IMR-90 (cell line): ENCODE measurements at regions not wholly inside any gene's neighbourhood (a gene's known extent, or its start where the extent isn't known, plus 50 kb on each side); places are given as distances from the start of the nearest gene placed in this dataset.

Source experiments
- ATAC-seq: fragments of 200-7000 bp; cut with Tn5 transposase; 2 replicates; pipeline ENCODE4 v1.9.1; 2020; ENCODE audit warnings: low read depth, mild to moderate bottlenecking, moderate library complexity
- BruUV-seq: library from RNA; stranded (reverse); fragments of 400-500 nt; replicated peaks from 2 replicates; lab custom pipeline; 2021; lab: Mats Ljungman, UMichigan
- CTCF ChIA-PET: fragments of 300-600 bp; formaldehyde crosslinking; extraction: SDS; loops from one replicate; lab custom pipeline; 2021; ENCODE audit warnings: antibody characterized with exemption; lab: Yijun Ruan, JAX
- POLR2A ChIA-PET: fragments of 300-600 bp; sonication (Branson Sonifier 250); formaldehyde crosslinking; loops from one replicate; lab custom pipeline; 2022; ENCODE audit warnings: antibody characterized with exemption; ENCODE audit not compliant: unreplicated experiment; lab: Charles Lee
- DNase-seq: peaks from one replicate; pipeline ENCODE4 v3.0.0; 2013
- H2AFZ ChIP-seq: replicated peaks from 2 replicates; pipeline ENCODE3; 2013; ENCODE audit warnings: low read length, mild to moderate bottlenecking; ENCODE audit not compliant: poor library complexity
- H2AK5ac ChIP-seq: 2 replicates; pipeline ENCODE4 v1.6.1; 2013; ENCODE audit warnings: low read depth, low read length, inconsistent platforms
- H2AK9ac ChIP-seq: replicated peaks from 2 replicates; pipeline ENCODE3; 2013; ENCODE audit warnings: mild to moderate bottlenecking, low read depth, low read length, moderate library complexity; ENCODE audit not compliant: poor library complexity
- H2BK120ac ChIP-seq: 2 replicates; pipeline ENCODE4 v1.6.1; 2013; ENCODE audit warnings: low read depth, low read length, inconsistent platforms
- H2BK15ac ChIP-seq: 3 replicates; pipeline ENCODE4 v1.6.1; 2013; ENCODE audit warnings: low read depth, low read length, inconsistent platforms
- H2BK20ac ChIP-seq: 2 replicates; pipeline ENCODE4 v1.6.1; 2013; ENCODE audit warnings: low read depth, mild to moderate bottlenecking, inconsistent platforms, low read length, moderate library complexity
- H2BK5ac ChIP-seq: 2 replicates; pipeline ENCODE4 v1.6.1; 2013; ENCODE audit warnings: mild to moderate bottlenecking, low read depth, low read length, inconsistent platforms; ENCODE audit not compliant: poor library complexity, severe bottlenecking
- H3K14ac ChIP-seq: replicated peaks from 2 replicates; pipeline ENCODE4 v1.6.1; 2013; ENCODE audit warnings: low read depth, low read length, inconsistent platforms
- H3K18ac ChIP-seq: 2 replicates; pipeline ENCODE4 v1.6.1; 2013; ENCODE audit warnings: low read depth, low read length, control low read depth
- H3K23ac ChIP-seq: 2 replicates; pipeline ENCODE4 v1.6.1; 2013; ENCODE audit warnings: low read depth, low read length, inconsistent platforms
- H3K27ac ChIP-seq: 2 replicates; pipeline ENCODE4 v1.5.1; 2013; ENCODE audit warnings: mild to moderate bottlenecking, control low read depth, low read length; ENCODE audit not compliant: insufficient read depth
- H3K27me3 ChIP-seq: 2 replicates; pipeline ENCODE4 v1.6.1; 2013; ENCODE audit warnings: low read length; ENCODE audit not compliant: control insufficient read depth, insufficient read depth
- H3K36me3 ChIP-seq: 2 replicates; pipeline ENCODE4 v1.6.1; 2013; ENCODE audit warnings: low read length, mixed read lengths; ENCODE audit not compliant: control insufficient read depth, insufficient read depth
- H3K4ac ChIP-seq: 2 replicates; pipeline ENCODE4 v1.6.1; 2013; ENCODE audit warnings: low read depth, low read length, inconsistent platforms
- H3K4me1 ChIP-seq: 2 replicates; pipeline ENCODE4 v1.6.1; 2013; ENCODE audit warnings: low read length, mixed read lengths; ENCODE audit not compliant: control insufficient read depth, insufficient read depth
- H3K4me2 ChIP-seq: 2 replicates; pipeline ENCODE4 v1.6.1; 2013; ENCODE audit warnings: low read depth, mild to moderate bottlenecking, control low read depth, low read length, moderate library complexity
- H3K4me3 ChIP-seq: 2 replicates; pipeline ENCODE4 v1.5.1; 2013; ENCODE audit warnings: low read depth, mild to moderate bottlenecking, control low read depth, low read length, moderate library complexity; ENCODE audit not compliant: insufficient read depth
- H3K56ac ChIP-seq: 2 replicates; pipeline ENCODE4 v1.6.1; 2013; ENCODE audit warnings: low read length, inconsistent platforms; ENCODE audit not compliant: insufficient read depth; ENCODE audit errors: extremely low read depth
- H3K79me1 ChIP-seq, 2 experiments: 2 replicates each; pipeline ENCODE4 v1.6.1; 2013; ENCODE audit warnings: low read length in 2 of 2, inconsistent platforms in 1 of 2, low read depth in 1 of 2
- H3K9ac ChIP-seq: 2 replicates; pipeline ENCODE4 v1.6.1; 2013; ENCODE audit warnings: low read depth, low read length, control low read depth
- H3K9me1 ChIP-seq: 2 replicates; pipeline ENCODE4 v1.6.1; 2013; ENCODE audit warnings: low read length, inconsistent platforms; ENCODE audit not compliant: insufficient read depth
- H3K9me3 ChIP-seq: 2 replicates; pipeline ENCODE4 v1.6.1; 2013; ENCODE audit warnings: low read length; ENCODE audit not compliant: control insufficient read depth, insufficient read depth
- H4K20me1 ChIP-seq: 2 replicates; pipeline ENCODE4 v1.6.1; 2013; ENCODE audit warnings: low read length, inconsistent platforms; ENCODE audit not compliant: insufficient read depth
- H4K5ac ChIP-seq: 2 replicates; pipeline ENCODE4 v1.6.1; 2013; ENCODE audit warnings: mild to moderate bottlenecking, low read depth, low read length, control low read depth
- H4K8ac ChIP-seq, 2 experiments: 2 replicates each; pipeline ENCODE4 v1.6.1; 2013; ENCODE audit warnings: low read depth in 2 of 2, low read length in 2 of 2, control low read depth in 1 of 2, inconsistent platforms in 1 of 2
- H4K91ac ChIP-seq: 2 replicates; pipeline ENCODE4 v1.6.1; 2013; ENCODE audit warnings: low read depth, low read length, inconsistent platforms; ENCODE audit not compliant: insufficient read depth
- FOS ChIP-seq: fragments of 150-350 bp; IDR thresholded peaks from 2 replicates; pipeline ENCODE4 v1.6.1; 2016; ENCODE audit warnings: low read depth, low read length
- MAFK ChIP-seq: IDR thresholded peaks from 2 replicates; pipeline ENCODE4 v1.6.1; 2012; ENCODE audit warnings: low read depth, low read length, improper control_type of control experiment
- MAZ ChIP-seq: IDR thresholded peaks from 2 replicates; pipeline ENCODE4 v1.6.1; 2012; ENCODE audit warnings: low read depth, mild to moderate bottlenecking, low read length, improper control_type of control experiment, moderate library complexity, borderline replicate concordance
- MXI1 ChIP-seq: IDR thresholded peaks from 2 replicates; pipeline ENCODE4 v1.6.1; 2012; ENCODE audit warnings: low read depth, mild to moderate bottlenecking, low read length, moderate library complexity, borderline replicate concordance
- POLR2A ChIP-seq: IDR thresholded peaks from 2 replicates; pipeline ENCODE4 v1.6.1; 2012; ENCODE audit warnings: mild to moderate bottlenecking, low read depth, low read length
- RAD21 ChIP-seq: IDR thresholded peaks from 2 replicates; pipeline ENCODE4 v1.6.1; 2012; ENCODE audit warnings: low read length, improper control_type of control experiment
- RFX5 ChIP-seq: IDR thresholded peaks from 2 replicates; pipeline ENCODE4 v1.8.0; 2012; ENCODE audit warnings: low read depth, mild to moderate bottlenecking, low read length, moderate library complexity
- SMC3 ChIP-seq: fragments of 150-350 bp; IDR thresholded peaks from 2 replicates; pipeline ENCODE4 v1.6.1; 2016; ENCODE audit warnings: low read depth, mild to moderate bottlenecking, antibody characterized with exemption, low read length, moderate library complexity
- WGBS, 2 experiments: methylation state at CpG; one replicate each; pipeline versions ENCODE4 v1.1.5 to v1.1.7; 2013; ENCODE audit warnings: missing lambda C conversion rate in 2 of 2; ENCODE audit not compliant: insufficient read length in 1 of 2; ENCODE audit errors: extremely low coverage in 2 of 2; 5-methylcytosine and 5-hydroxymethylcytosine counted together
- dilution Hi-C: fragments of 300-500 bp; cut with HindIII; formaldehyde crosslinking; loops from one replicate; pipeline ENCODE4 v1.14.3; 2018; ENCODE audit warnings: low sequenced_read_pairs; ENCODE audit not compliant: unreplicated experiment
- in situ Hi-C: fragments of 300-500 bp; cut with MboI; formaldehyde crosslinking; loops from 3 replicates; pipeline ENCODE4 v1.14.3; 2019; ENCODE audit warnings: low sequenced_read_pairs, inconsistent platforms, mixed read lengths
- intact Hi-C: fragments of 100-400 bp; cut with micrococcal nuclease; formaldehyde crosslinking; loops from 2 replicates; pipeline ENCODE4 v1.10.0; 2022
- TF ChIP-seq, protein P1 (sequence below): conservative IDR thresholded peaks from 2 replicates; pipeline ENCODE4 v1.5.1; 2012; ENCODE audit warnings: mild to moderate bottlenecking, low read depth, low read length, improper control_type of control experiment

DNA sequence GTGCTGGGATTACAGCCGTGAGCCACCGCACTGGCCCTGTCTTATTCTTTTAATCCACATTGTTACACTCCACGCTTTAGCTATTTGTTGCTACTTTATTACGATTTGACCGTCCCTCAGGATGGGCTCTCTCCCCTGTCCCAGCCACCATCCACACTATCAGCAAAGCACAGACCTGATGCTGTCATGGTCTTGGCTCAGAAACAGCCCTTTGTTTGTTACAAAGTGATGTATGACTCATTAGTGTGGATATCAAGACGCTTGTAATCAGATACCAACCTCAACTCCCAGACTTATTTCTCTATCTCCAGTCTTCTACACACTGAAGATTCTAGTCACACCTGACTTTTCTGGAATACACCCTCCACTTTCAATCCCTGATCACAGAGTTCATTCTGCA lies 84.6 kb upstream of the FREM2 start:
- H3K23ac ChIP-seq, result no peak overlapping the region
- no CpG with 5 or more reads among the region's 6 CpGs for WGBS, 2 experiments
- dilution Hi-C loops (no loop called here), in situ Hi-C loops (no loop called here), intact Hi-C loops (no loop called here)
- TF ChIP-seq, protein P1, sequence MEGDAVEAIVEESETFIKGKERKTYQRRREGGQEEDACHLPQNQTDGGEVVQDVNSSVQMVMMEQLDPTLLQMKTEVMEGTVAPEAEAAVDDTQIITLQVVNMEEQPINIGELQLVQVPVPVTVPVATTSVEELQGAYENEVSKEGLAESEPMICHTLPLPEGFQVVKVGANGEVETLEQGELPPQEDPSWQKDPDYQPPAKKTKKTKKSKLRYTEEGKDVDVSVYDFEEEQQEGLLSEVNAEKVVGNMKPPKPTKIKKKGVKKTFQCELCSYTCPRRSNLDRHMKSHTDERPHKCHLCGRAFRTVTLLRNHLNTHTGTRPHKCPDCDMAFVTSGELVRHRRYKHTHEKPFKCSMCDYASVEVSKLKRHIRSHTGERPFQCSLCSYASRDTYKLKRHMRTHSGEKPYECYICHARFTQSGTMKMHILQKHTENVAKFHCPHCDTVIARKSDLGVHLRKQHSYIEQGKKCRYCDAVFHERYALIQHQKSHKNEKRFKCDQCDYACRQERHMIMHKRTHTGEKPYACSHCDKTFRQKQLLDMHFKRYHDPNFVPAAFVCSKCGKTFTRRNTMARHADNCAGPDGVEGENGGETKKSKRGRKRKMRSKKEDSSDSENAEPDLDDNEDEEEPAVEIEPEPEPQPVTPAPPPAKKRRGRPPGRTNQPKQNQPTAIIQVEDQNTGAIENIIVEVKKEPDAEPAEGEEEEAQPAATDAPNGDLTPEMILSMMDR, result no peak
- TF ChIP-seq FOS (no peak), POLR2A (no peak), RAD21 (no peak), RFX5 (no peak), MAFK (no peak), SMC3 (no peak), MAZ (no peak), MXI1 (no peak)
- ATAC-seq, result no peak
- BruUV-seq, result no TSS peak
- H4K20me1 ChIP-seq, result no peaks in the 10 kb centered on the region
- no peak overlapping the region for H2BK120ac ChIP-seq
- H3K18ac ChIP-seq, result no peak overlapping the region
- no peak overlapping the region for H2AFZ ChIP-seq
- H4K91ac ChIP-seq, result no peak overlapping the region
- no peak overlapping the region for H3K4me2 ChIP-seq
- H2BK5ac ChIP-seq, result no peak overlapping the region
- H2AK9ac ChIP-seq, result no peak overlapping the region
- no peak overlapping the region for H2AK5ac ChIP-seq
- no peaks in the 10 kb centered on the region for H3K79me1 ChIP-seq
- no peaks in the 10 kb centered on the region for H3K36me3 ChIP-seq
- no peak overlapping the region for H3K14ac ChIP-seq
- H3K27ac ChIP-seq, result no peak overlapping the region
- no peak overlapping the region for H3K56ac ChIP-seq
- H3K27me3 ChIP-seq, result no peaks in the 10 kb centered on the region
- H3K4ac ChIP-seq, result no peak overlapping the region
- H3K4me1 ChIP-seq, result no peaks in the 10 kb centered on the region
- ChIA-PET POLR2A (no interaction called here), CTCF (no interaction called here)
- H4K8ac ChIP-seq, result no peak overlapping the region
- H3K9ac ChIP-seq, result no peak overlapping the region
- no peak overlapping the region for H2BK20ac ChIP-seq
- no peak overlapping the region for H2BK15ac ChIP-seq
- no peak overlapping the region for H3K4me3 ChIP-seq
- no peaks in the 10 kb centered on the region for H3K9me1 ChIP-seq
- H3K9me3 ChIP-seq, result no peaks in the 10 kb centered on the region
- H4K5ac ChIP-seq, result no peak overlapping the region
- no peak for DNase-seq
